NB4 (cell line): ENCODE measurements at regions not wholly inside any gene's neighbourhood (a gene's known extent, or its start where the extent isn't known, plus 50 kb on each side); places are given as distances from the start of the nearest gene placed in this dataset.

Source experiments
- DNase-seq: peaks from one replicate; pipeline ENCODE4 v3.0.0; 2010; ENCODE audit warnings: low read depth
- H3K4me3 ChIP-seq: one replicate; pipeline ENCODE4 v1.5.1; 2011; ENCODE audit warnings: mild to moderate bottlenecking, low read depth, low read length, moderate library complexity
- CTCF ChIP-seq: IDR thresholded peaks from one replicate; pipeline ENCODE4 v1.5.1; 2012; ENCODE audit warnings: low read depth, low read length
- MYC ChIP-seq: IDR thresholded peaks from 2 replicates; pipeline ENCODE4 v1.6.1; 2011; ENCODE audit warnings: low read depth, low read length
- POLR2A ChIP-seq: IDR thresholded peaks from 2 replicates; pipeline ENCODE4 v1.6.1; 2011; ENCODE audit warnings: mild to moderate bottlenecking; ENCODE audit not compliant: insufficient read length; ENCODE audit errors: extremely low read depth
- TF ChIP-seq, protein P1 (sequence below): IDR thresholded peaks from 2 replicates; pipeline ENCODE4 v1.6.1; 2011; ENCODE audit warnings: low read depth, low read length

DNA sequence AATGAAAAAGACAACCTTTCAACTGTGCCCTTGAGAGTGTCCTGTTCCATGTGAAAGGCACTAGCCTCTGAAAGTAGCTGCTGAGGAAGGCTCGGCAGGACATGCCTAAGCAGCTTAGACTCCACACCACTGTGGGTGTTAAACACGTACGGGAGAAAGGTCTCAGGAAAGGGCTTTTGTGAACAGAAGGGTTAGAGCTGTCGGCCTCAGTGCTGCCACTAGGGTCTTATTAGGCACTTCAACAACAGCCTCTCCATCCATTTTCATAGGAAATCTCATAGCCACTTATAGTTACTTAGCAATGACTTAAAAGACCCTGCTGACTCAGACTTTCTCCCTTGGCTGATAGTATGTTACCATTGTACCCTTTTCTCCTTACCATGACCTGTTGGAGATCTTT lies 662.8 kb downstream of the TBC1D32 start:
- H3K4me3 ChIP-seq = no peak overlapping the region
- TF ChIP-seq MYC (no peak), POLR2A (no peak), CTCF (no peak)
- TF ChIP-seq, protein P1, sequence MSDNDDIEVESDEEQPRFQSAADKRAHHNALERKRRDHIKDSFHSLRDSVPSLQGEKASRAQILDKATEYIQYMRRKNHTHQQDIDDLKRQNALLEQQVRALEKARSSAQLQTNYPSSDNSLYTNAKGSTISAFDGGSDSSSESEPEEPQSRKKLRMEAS = no peak
- DNase-seq = peak; percentile 2

DNA sequence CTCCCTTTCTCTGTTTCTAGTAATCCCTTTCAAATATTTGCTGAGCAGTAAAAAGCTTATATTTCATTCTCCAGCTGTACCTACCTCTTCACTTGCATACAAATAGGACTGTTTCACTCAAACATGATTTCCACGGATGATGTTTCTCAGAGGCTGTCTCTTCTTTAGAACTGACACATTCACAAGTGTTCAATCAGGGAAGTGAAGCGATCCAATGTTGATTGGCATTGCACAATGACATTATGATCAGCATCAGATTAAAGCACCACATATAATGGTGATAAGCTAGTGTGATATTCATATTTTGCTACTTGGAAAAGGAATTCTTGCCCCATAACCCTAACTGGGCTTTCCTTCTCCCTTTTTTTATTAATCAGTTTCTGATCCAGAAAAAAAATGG lies 681.8 kb downstream of the TBC1D32 start:
- no peak for DNase-seq
- no peak for TF ChIP-seq CTCF
- TF ChIP-seq POLR2A = no peak
- TF ChIP-seq, protein P1 = no peak
- no peak for TF ChIP-seq MYC
- no peak overlapping the region for H3K4me3 ChIP-seq

- TF ChIP-seq, protein P1 = no peak
- TF ChIP-seq CTCF (no peak), MYC (no peak), POLR2A (no peak)
- H3K4me3 ChIP-seq = no peak overlapping the region
- peak; percentile 19 for DNase-seq
These were observed 685.6 kb downstream of the TBC1D32 start for GRCh38 chr6:120648713-120649112.

- TF ChIP-seq, protein P1 = no peak
- no peak for TF ChIP-seq CTCF
- no peak for TF ChIP-seq MYC
- TF ChIP-seq POLR2A = no peak
- no peak for DNase-seq
- H3K4me3 ChIP-seq = no peak overlapping the region
These were observed 688.2 kb downstream of the TBC1D32 start for GRCh38 chr6:120646101-120646500.

GRCh38 chr6:120632975-120633374 lies 701.3 kb downstream of the TBC1D32 start:
- TF ChIP-seq POLR2A = no peak
- TF ChIP-seq CTCF = no peak
- TF ChIP-seq MYC = no peak
- TF ChIP-seq, protein P1 = no peak
- no peak overlapping the region for H3K4me3 ChIP-seq
- no peak for DNase-seq

- TF ChIP-seq CTCF (no peak), MYC (no peak), POLR2A (no peak)
- TF ChIP-seq, protein P1 = no peak
- no peak for DNase-seq
- no peak overlapping the region for H3K4me3 ChIP-seq
These were observed 706.7 kb downstream of the TBC1D32 start for GRCh38 chr6:120627612-120628011.
